Stimulated activated naive B cell treated with anti-CD40 and anti-IgM and Interleukin-4, amounts not matched to agents 10 μg/mL and 1 μg/mL and 100 μg/mL, for 72 hours (primary cell): ENCODE measurements at regions not wholly inside any gene's neighbourhood (a gene's known extent, or its start where the extent isn't known, plus 50 kb on each side); places are given as distances from the start of the nearest gene placed in this dataset.

ENCODE experiments used
- ATAC-seq, 2 donors: fragments of 150-1000 bp; cut with Tn5 transposase; replicated peaks; 2 replicates each; pipeline ENCODE4 v1.10.0; 2021; ENCODE audit warnings: moderate library complexity in 1 of 2
- DNase-seq: peaks from one replicate; pipeline ENCODE4 v3.0.0; 2021
- H3K27ac Mint-ChIP-seq: one replicate; pipeline ENCODE4 v1.8.0; 2022; ENCODE audit warnings: mild to moderate bottlenecking, mixed read lengths
- H3K27me3 Mint-ChIP-seq, 2 donors: one replicate each; pipeline ENCODE4 v1.8.0; 2022; ENCODE audit warnings: mixed read lengths in 2 of 2
- H3K36me3 Mint-ChIP-seq, 2 donors: one replicate each; pipeline ENCODE4 v1.8.0; 2022; ENCODE audit warnings: mixed read lengths in 2 of 2, mild to moderate bottlenecking in 1 of 2
- H3K4me1 Mint-ChIP-seq, 2 donors: one replicate each; pipeline ENCODE4 v1.8.0; 2022; ENCODE audit warnings: mixed read lengths in 2 of 2, mild to moderate bottlenecking in 1 of 2
- H3K4me3 Mint-ChIP-seq, 2 donors: one replicate each; pipeline ENCODE4 v1.8.0; 2022; ENCODE audit warnings: mild to moderate bottlenecking in 2 of 2, mixed read lengths in 2 of 2, moderate library complexity in 1 of 2
- H3K9me3 Mint-ChIP-seq, 2 donors: one replicate each; pipeline ENCODE4 v1.8.0; 2022; ENCODE audit warnings: mixed read lengths in 2 of 2, mild to moderate bottlenecking in 1 of 2

DNA sequence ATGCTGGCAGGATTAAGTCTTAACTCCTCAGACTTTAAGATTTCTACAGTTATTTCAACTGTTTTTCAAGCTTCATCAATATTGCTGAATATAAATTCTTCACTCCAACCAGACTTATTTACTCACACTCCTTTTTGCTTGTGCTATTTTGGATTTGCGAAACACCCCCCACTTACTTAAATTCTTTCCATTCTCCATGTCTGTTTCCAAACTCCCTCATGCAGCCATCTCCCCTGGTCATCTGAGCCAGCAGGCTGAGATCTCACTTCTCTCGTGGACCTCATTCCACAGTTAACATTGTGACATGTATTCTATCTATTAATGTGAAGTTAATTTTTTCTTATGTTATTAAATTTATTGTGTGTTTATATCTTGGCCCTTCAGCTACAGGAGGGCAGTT lies 188.9 kb upstream of the HDAC9 start:
- peaks cover 2 to 7% of the 10 kb centered on the region in 2 donors for H3K36me3 Mint-ChIP-seq

DNA sequence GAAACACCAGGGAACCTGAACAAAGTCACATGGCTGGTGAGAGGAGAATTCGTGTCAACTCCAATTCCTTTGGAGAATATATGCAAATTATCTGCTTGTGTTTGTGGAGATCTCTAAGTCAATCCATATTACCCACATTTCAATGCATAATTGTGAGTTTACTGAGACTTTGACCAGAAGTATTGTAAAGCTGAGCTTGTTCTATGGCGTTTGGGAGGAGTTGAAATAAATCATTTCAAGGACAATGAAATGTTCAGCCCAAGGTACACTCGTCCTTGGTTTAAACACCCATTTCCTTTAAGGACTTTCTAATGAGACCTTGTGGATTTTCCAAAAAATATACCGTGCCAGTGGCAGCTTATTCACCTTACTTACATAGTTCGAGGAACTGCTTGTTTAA lies 186.6 kb upstream of the HDAC9 start:
- ATAC-seq (no peak), DNase-seq (no peak)
- H3K4me1 Mint-ChIP-seq = peaks cover 17 to 58% of the 10 kb centered on the region in 2 donors
- peak overlapping the region; percentile 14 for H3K27ac Mint-ChIP-seq
- H3K9me3 Mint-ChIP-seq = no peaks in the 10 kb centered on the region
- H3K4me3 Mint-ChIP-seq = no peak overlapping the region
- H3K36me3 Mint-ChIP-seq = peaks cover 0 to 3% of the 10 kb centered on the region in 2 donors
- no peaks in the 10 kb centered on the region for H3K27me3 Mint-ChIP-seq

More for the DNA sequence above, 188.9 kb upstream of the HDAC9 start:
- no peak for DNase-seq
- Mint-ChIP-seq H3K27ac (no peak overlapping the region), H3K9me3 (peaks cover 0 to 3% of the 10 kb centered on the region in 2 donors), H3K27me3 (no peaks in the 10 kb centered on the region), H3K4me1 (peaks cover 24 to 64% of the 10 kb centered on the region in 2 donors), H3K4me3 (no peak overlapping the region)
- no peak for ATAC-seq

DNA sequence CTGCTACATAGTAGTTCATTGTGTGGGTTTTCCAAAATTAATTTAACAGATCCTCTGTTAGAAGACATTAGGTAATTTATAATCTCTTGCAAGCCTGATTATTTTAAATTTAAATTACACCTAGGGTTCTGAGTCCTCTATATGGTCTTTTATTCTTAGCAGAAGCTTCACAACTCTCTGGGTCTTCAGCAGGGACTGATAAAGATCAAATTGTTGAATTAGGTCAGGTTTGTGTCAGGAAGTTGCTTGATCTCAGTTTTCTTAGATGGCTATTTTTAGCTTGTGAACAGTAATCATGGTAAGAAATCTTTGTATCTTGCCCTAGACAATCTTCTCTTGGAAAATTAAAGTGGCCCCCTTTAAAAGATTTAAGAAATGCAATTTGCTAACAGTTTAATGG lies 183.1 kb upstream of the HDAC9 start:
- no peaks in the 10 kb centered on the region for H3K9me3 Mint-ChIP-seq
- no peak for ATAC-seq
- H3K36me3 Mint-ChIP-seq = no peaks in the 10 kb centered on the region
- no peak overlapping the region for H3K4me3 Mint-ChIP-seq
- no peaks in the 10 kb centered on the region for H3K27me3 Mint-ChIP-seq
- H3K27ac Mint-ChIP-seq = no peak overlapping the region
- DNase-seq = no peak
- H3K4me1 Mint-ChIP-seq = peaks cover 12 to 44% of the 10 kb centered on the region in 2 donors

DNA sequence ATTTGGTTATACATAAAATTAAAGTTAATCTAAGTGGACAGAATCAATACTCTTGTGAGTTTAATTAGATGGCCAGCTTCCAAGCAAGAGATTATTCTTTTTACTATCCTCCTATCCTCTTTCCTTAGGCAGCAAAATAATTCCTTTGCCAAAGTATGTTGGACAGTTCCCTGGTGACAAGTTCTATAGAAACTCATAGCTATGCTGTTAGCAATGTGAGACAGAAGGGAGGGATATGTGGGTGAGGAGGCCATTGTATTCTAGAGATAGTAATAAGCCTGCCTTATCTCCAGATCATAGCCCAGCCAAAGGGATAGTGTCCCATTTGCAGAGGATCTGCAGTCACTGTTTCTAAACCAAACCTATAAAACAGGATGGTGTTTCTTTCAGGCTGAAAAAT lies 181.6 kb upstream of the HDAC9 start:
- no peaks in the 10 kb centered on the region for H3K36me3 Mint-ChIP-seq
- DNase-seq (no peak), ATAC-seq (no peak)
- H3K27ac Mint-ChIP-seq = no peak overlapping the region
- H3K4me1 Mint-ChIP-seq = peaks cover 15 to 52% of the 10 kb centered on the region in 2 donors
- H3K9me3 Mint-ChIP-seq = no peaks in the 10 kb centered on the region
- no peaks in the 10 kb centered on the region for H3K27me3 Mint-ChIP-seq
- H3K4me3 Mint-ChIP-seq = no peak overlapping the region

DNA sequence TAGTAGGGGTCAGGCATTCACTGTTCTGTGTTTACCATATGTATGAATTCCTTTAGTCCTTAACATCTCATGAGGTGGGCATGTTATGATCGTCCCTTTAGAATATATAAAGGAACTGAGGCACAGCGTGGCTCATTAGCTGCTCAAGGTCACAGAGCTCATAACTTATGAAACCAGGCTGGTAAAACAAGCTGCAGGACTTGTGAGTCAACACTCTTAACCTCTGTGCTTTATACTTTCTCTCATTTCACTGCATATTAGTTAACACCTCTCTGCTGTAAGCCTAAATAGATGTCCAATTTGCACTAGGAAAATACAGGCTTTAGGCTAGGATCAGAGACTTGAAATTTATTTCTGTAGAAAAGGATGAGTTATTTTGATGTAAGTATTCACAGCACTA lies 180.3 kb upstream of the HDAC9 start:
- H3K36me3 Mint-ChIP-seq = no peaks in the 10 kb centered on the region

DNA sequence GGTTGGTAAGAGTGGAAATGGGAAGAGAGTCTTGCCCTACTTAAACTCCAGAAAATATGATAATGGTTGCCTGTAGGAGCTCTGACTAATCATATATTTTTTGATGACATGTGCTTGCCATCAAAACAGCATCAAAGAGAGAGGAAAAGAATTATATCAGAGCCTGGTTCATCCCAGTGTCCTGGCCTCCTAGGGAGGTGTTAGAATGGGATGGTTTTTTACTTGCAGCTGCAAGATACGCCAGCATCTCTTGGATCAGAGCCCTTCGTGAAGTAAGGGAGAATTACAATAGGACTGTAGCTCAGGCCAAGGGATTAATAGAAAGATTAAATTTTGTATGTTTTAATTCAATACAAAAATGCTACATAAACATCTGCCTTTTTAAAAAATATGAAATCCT lies 177.6 kb upstream of the HDAC9 start:
- Mint-ChIP-seq H3K9me3 (peaks cover 0 to 1% of the 10 kb centered on the region in 2 donors), H3K27ac (no peak overlapping the region), H3K27me3 (no peaks in the 10 kb centered on the region), H3K4me3 (no peak overlapping the region), H3K4me1 (peaks cover 21 to 61% of the 10 kb centered on the region in 2 donors), H3K36me3 (peaks cover 0 to 3% of the 10 kb centered on the region in 2 donors)
- no peak for ATAC-seq
- DNase-seq = no peak

More for the DNA sequence above, 180.3 kb upstream of the HDAC9 start:
- DNase-seq (no peak), ATAC-seq (peak in 1 of 2 donors; percentile 31)
- Mint-ChIP-seq H3K4me1 (peaks cover 16 to 59% of the 10 kb centered on the region in 2 donors), H3K9me3 (no peaks in the 10 kb centered on the region), H3K4me3 (no peak overlapping the region), H3K27me3 (no peaks in the 10 kb centered on the region), H3K27ac (no peak overlapping the region)

DNA sequence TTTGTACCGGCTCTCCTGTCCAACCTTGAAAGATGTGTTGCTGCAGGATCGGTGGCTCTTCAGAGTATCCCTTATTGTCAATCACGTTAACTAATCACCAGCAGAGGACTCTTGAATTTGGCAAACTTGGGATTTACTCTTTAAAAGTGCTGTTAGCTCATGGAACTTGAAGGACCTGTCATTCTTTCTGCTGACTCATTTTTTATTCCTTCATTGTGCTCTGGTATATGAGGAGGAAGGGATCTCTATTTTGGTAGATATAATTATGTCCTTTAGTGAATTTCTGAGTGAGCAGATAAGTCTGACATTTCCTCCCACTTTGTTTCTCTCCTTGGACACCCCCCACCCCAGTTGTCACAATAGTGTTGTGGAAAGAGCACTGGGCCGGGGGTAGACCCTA lies 175.1 kb upstream of the HDAC9 start:
- Mint-ChIP-seq H3K27me3 (no peaks in the 10 kb centered on the region), H3K36me3 (peaks cover 0 to 7% of the 10 kb centered on the region in 2 donors), H3K27ac (peak overlapping the region; percentile 62), H3K9me3 (peaks cover 0 to 1% of the 10 kb centered on the region in 2 donors), H3K4me1 (peaks cover 19 to 71% of the 10 kb centered on the region in 2 donors), H3K4me3 (peak overlapping the region; percentile 17 to 28)
- ATAC-seq (no peak), DNase-seq (no peak)

DNA sequence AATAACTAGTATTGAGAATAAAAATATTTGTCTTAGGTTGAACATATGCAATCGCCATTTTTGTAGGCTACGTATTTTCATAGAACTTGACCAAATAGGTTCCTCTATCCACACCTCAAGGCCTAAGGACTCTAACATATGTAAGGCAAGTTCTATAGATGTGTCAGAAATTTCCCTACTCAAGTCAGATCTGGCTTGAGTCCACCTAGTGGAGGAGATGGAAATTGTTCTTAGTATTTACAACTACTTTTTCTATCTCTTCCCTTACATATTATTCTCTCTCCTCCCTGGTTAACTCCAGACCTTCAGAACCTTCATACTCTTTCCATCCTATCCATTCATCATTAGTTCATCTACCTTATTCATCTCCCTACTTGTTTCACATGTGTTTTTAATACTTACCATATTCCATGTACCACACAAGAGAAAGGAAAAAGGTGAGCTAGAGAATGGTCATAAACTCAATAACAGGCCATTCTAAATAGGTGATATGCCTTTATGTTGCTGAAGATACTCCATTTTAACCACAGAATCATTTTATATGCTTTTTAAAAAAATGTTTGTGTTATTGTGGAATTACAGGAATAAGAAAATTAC lies 174.5 kb upstream of the HDAC9 start:
- Mint-ChIP-seq H3K9me3 (peaks cover 0 to 1% of the 10 kb centered on the region in 2 donors), H3K27me3 (no peaks in the 10 kb centered on the region), H3K36me3 (peaks cover 0 to 7% of the 10 kb centered on the region in 2 donors), H3K4me3 (no peak overlapping the region), H3K4me1 (peaks cover 17 to 64% of the 10 kb centered on the region in 2 donors), H3K27ac (peak overlapping the region; percentile 81)
- DNase-seq (no peak), ATAC-seq (peak; percentile 83 to 87)

DNA sequence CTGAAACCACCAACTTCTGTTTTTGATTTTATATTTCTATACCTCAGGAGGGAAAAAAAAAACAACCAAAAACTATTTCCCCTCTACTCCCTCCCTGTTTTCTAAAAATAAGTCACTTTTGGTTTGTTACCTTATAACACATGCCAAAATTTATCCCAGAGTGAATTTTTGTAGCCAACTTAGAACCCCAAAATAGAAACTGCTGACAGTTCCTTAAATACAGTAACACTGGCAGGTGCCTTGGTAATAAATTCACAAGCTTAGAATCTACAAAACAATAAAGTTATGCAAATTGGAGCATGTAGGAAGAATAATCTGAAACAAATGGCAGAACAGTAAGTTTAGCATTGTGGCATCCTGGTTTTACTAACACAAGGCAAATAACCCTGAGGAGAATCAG lies 165.0 kb upstream of the HDAC9 start:
- Mint-ChIP-seq H3K4me3 (peak overlapping the region; percentile 57 to 71), H3K9me3 (peaks cover 0 to 5% of the 10 kb centered on the region in 2 donors), H3K36me3 (peaks cover 6 to 9% of the 10 kb centered on the region in 2 donors), H3K4me1 (peaks cover 21 to 62% of the 10 kb centered on the region in 2 donors), H3K27me3 (no peaks in the 10 kb centered on the region), H3K27ac (peak overlapping the region; percentile 76)
- DNase-seq (no peak), ATAC-seq (peak; percentile 22 to 45)

DNA sequence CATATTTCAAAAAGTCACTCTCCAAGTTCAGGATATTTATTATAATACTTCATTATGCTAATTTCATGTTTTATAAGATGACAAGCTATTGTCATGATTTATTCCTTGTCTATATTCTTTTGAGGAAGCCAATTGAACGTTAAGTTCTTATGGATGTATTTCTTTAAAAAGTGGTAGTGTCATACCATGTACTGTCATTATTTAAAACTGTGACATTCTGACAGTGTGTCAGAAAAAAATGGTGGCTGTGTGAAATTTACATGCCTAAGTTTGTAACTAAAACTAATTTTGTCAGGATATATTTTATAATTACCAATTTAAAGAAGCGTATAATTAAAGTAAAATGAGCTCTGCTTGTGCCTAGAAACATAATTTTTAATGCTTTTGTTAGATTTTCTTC lies 158.9 kb upstream of the HDAC9 start:
- no peaks in the 10 kb centered on the region for H3K27me3 Mint-ChIP-seq
- H3K9me3 Mint-ChIP-seq = peaks cover 8 to 15% of the 10 kb centered on the region in 2 donors
- no peak overlapping the region for H3K27ac Mint-ChIP-seq
- DNase-seq (no peak), ATAC-seq (no peak)
- peaks cover 25 to 56% of the 10 kb centered on the region in 2 donors for H3K4me1 Mint-ChIP-seq
- peaks cover 21 to 28% of the 10 kb centered on the region in 2 donors for H3K36me3 Mint-ChIP-seq
- no peak overlapping the region for H3K4me3 Mint-ChIP-seq

DNA sequence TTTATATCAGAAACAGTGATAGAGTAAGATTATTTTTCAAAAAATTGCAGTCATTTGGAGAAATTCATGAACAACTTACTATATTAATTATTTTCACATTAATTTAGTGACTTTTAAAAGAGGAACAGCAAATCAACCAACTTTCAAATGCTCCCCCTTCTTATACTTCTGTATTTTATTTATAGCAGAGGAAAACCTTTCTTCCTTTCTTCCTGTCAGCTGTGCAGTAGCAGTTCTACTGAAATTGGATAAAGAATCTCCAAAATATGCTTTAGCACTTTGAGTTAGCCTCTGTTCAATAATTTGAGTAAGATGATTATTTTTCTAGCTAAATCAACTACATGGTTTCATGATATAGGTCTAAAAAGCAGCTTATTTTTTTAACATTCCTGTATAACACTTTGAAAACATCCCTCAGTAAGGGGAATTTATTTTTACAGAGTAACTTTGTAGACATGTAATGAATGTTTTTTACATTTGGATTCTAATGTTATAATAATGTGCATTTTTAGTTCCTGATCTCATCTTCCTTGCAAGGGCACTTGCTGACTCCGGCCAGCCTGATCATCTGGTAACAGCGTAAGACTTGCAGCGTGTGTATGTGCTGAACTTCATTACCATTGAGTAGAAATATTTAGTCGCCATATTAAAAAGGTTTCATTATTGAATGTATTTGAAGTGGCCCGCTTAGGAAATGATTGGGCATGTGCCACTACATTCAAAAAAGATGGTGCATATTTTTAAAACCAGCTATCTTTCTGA lies 158.3 kb upstream of the HDAC9 start:
- H3K27ac Mint-ChIP-seq = peak overlapping the region; percentile 85
- DNase-seq (no peak), ATAC-seq (peak; percentile 80 to 82)
- H3K27me3 Mint-ChIP-seq = no peaks in the 10 kb centered on the region
- H3K9me3 Mint-ChIP-seq = peaks cover 8 to 18% of the 10 kb centered on the region in 2 donors
- peaks cover 29 to 58% of the 10 kb centered on the region in 2 donors for H3K4me1 Mint-ChIP-seq
- peak overlapping the region; percentile 74 for H3K4me3 Mint-ChIP-seq
- peaks cover 25 to 34% of the 10 kb centered on the region in 2 donors for H3K36me3 Mint-ChIP-seq

DNA sequence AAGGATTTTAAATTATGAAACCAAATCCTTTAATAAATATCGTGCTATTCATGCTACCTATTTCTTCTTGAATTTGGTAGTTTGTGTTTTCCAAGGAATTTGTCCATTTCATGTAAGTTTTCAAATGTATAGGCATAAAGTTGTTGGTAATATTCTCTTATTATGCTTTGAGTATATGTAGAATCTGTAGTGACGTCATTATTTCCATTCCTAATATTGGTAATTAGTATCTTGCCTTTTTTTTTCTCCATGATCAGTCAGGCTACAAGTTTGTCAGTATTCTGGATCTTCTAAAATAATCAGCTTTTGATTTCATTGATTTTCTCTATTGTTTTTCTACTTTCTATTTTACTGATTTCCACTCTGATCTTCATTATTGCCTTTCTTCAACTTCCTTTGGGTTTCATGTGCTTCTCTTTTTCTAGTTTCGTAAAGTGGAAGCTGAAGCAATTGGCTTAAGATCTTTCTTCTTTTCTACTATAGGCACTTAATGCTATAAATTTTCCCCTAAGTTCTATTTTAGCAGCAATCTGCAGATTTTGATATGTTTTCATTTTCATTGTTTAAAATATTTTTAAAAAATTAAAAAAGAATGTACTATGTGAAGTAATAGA lies 156.5 kb upstream of the HDAC9 start:
- ATAC-seq = peak in 1 of 2 donors; percentile 23
- Mint-ChIP-seq H3K9me3 (peaks cover 8 to 19% of the 10 kb centered on the region in 2 donors), H3K4me3 (peak overlapping the region; percentile 26 to 61), H3K4me1 (peaks cover 31 to 59% of the 10 kb centered on the region in 2 donors), H3K27ac (peak overlapping the region; percentile 66), H3K36me3 (peaks cover 26 to 32% of the 10 kb centered on the region in 2 donors), H3K27me3 (no peaks in the 10 kb centered on the region)
- DNase-seq = no peak

DNA sequence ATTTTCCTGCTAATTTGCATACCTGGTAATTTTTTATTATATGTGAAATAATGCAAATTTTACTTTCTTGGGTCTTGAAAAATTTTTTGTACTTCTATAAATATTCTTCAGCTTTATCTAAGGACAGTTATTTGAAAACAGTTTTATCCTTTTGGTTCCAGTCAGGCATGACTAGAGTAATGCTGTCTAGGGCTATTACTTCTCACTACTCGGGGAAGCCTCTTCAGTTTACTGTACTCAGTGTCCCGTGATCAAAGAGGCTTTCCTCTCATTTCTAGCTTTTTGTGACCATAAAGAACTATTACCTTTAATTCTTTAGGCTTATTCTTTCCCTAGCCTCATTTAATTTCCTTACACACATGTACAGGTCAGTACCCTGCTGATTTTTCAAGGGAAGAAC lies 153.8 kb upstream of the HDAC9 start:
- ATAC-seq = peak; percentile 51 to 54
- H3K27me3 Mint-ChIP-seq = no peaks in the 10 kb centered on the region
- peaks cover 18 to 47% of the 10 kb centered on the region in 2 donors for H3K4me1 Mint-ChIP-seq
- peak overlapping the region; percentile 59 for H3K27ac Mint-ChIP-seq
- H3K36me3 Mint-ChIP-seq = peaks cover 21 to 25% of the 10 kb centered on the region in 2 donors
- peak overlapping the region; percentile 55 to 67 for H3K4me3 Mint-ChIP-seq
- peaks cover 8 to 14% of the 10 kb centered on the region in 2 donors for H3K9me3 Mint-ChIP-seq
- DNase-seq = no peak

DNA sequence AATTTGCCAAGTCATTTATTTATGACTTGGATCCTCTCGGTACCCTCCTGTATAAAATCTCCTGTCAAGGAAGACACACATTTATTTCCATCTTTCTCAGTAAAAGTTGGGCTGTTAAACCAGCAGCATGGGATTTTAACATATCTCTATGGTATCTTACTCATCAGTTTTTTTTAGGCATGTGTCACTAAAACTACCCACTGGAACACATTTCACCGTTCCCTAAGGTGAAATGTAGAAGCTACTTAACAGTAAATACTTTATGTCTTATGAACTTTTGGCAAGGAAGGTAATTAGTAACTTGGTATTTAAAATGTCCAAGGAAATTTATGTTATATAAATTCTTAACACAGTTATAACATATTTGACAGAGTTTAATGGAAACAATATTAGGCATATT lies 152.5 kb upstream of the HDAC9 start:
- peaks cover 15 to 52% of the 10 kb centered on the region in 2 donors for H3K4me1 Mint-ChIP-seq
- ATAC-seq (peak in 1 of 2 donors; percentile 62), DNase-seq (no peak)
- no peak overlapping the region for H3K27ac Mint-ChIP-seq
- no peak overlapping the region for H3K4me3 Mint-ChIP-seq
- peaks cover 8 to 14% of the 10 kb centered on the region in 2 donors for H3K9me3 Mint-ChIP-seq
- no peaks in the 10 kb centered on the region for H3K27me3 Mint-ChIP-seq
- peaks cover 21 to 25% of the 10 kb centered on the region in 2 donors for H3K36me3 Mint-ChIP-seq
